IMR-90 (cell line): ENCODE measurements at regions not wholly inside any gene's neighbourhood (a gene's known extent, or its start where the extent isn't known, plus 50 kb on each side); places are given as distances from the start of the nearest gene placed in this dataset.

Experiments
- ATAC-seq: fragments of 200-7000 bp; cut with Tn5 transposase; 2 replicates; pipeline ENCODE4 v1.9.1; 2020; ENCODE audit warnings: low read depth, mild to moderate bottlenecking, moderate library complexity
- BruUV-seq: library from RNA; stranded (reverse); fragments of 400-500 nt; replicated peaks from 2 replicates; lab custom pipeline; 2021; lab: Mats Ljungman, UMichigan
- CTCF ChIA-PET: fragments of 300-600 bp; formaldehyde crosslinking; extraction: SDS; loops from one replicate; lab custom pipeline; 2021; ENCODE audit warnings: antibody characterized with exemption; lab: Yijun Ruan, JAX
- POLR2A ChIA-PET: fragments of 300-600 bp; sonication (Branson Sonifier 250); formaldehyde crosslinking; loops from one replicate; lab custom pipeline; 2022; ENCODE audit warnings: antibody characterized with exemption; ENCODE audit not compliant: unreplicated experiment; lab: Charles Lee
- DNase-seq: peaks from one replicate; pipeline ENCODE4 v3.0.0; 2013
- H2AFZ ChIP-seq: replicated peaks from 2 replicates; pipeline ENCODE3; 2013; ENCODE audit warnings: low read length, mild to moderate bottlenecking; ENCODE audit not compliant: poor library complexity
- H2AK5ac ChIP-seq: 2 replicates; pipeline ENCODE4 v1.6.1; 2013; ENCODE audit warnings: low read depth, low read length, inconsistent platforms
- H2AK9ac ChIP-seq: replicated peaks from 2 replicates; pipeline ENCODE3; 2013; ENCODE audit warnings: mild to moderate bottlenecking, low read depth, low read length, moderate library complexity; ENCODE audit not compliant: poor library complexity
- H2BK120ac ChIP-seq: 2 replicates; pipeline ENCODE4 v1.6.1; 2013; ENCODE audit warnings: low read depth, low read length, inconsistent platforms
- H2BK15ac ChIP-seq: 3 replicates; pipeline ENCODE4 v1.6.1; 2013; ENCODE audit warnings: low read depth, low read length, inconsistent platforms
- H2BK20ac ChIP-seq: 2 replicates; pipeline ENCODE4 v1.6.1; 2013; ENCODE audit warnings: low read depth, mild to moderate bottlenecking, inconsistent platforms, low read length, moderate library complexity
- H2BK5ac ChIP-seq: 2 replicates; pipeline ENCODE4 v1.6.1; 2013; ENCODE audit warnings: mild to moderate bottlenecking, low read depth, low read length, inconsistent platforms; ENCODE audit not compliant: poor library complexity, severe bottlenecking
- H3K14ac ChIP-seq: replicated peaks from 2 replicates; pipeline ENCODE4 v1.6.1; 2013; ENCODE audit warnings: low read depth, low read length, inconsistent platforms
- H3K18ac ChIP-seq: 2 replicates; pipeline ENCODE4 v1.6.1; 2013; ENCODE audit warnings: low read depth, low read length, control low read depth
- H3K23ac ChIP-seq: 2 replicates; pipeline ENCODE4 v1.6.1; 2013; ENCODE audit warnings: low read depth, low read length, inconsistent platforms
- H3K27ac ChIP-seq: 2 replicates; pipeline ENCODE4 v1.5.1; 2013; ENCODE audit warnings: mild to moderate bottlenecking, control low read depth, low read length; ENCODE audit not compliant: insufficient read depth
- H3K27me3 ChIP-seq: 2 replicates; pipeline ENCODE4 v1.6.1; 2013; ENCODE audit warnings: low read length; ENCODE audit not compliant: control insufficient read depth, insufficient read depth
- H3K36me3 ChIP-seq: 2 replicates; pipeline ENCODE4 v1.6.1; 2013; ENCODE audit warnings: low read length, mixed read lengths; ENCODE audit not compliant: control insufficient read depth, insufficient read depth
- H3K4ac ChIP-seq: 2 replicates; pipeline ENCODE4 v1.6.1; 2013; ENCODE audit warnings: low read depth, low read length, inconsistent platforms
- H3K4me1 ChIP-seq: 2 replicates; pipeline ENCODE4 v1.6.1; 2013; ENCODE audit warnings: low read length, mixed read lengths; ENCODE audit not compliant: control insufficient read depth, insufficient read depth
- H3K4me2 ChIP-seq: 2 replicates; pipeline ENCODE4 v1.6.1; 2013; ENCODE audit warnings: low read depth, mild to moderate bottlenecking, control low read depth, low read length, moderate library complexity
- H3K4me3 ChIP-seq: 2 replicates; pipeline ENCODE4 v1.5.1; 2013; ENCODE audit warnings: low read depth, mild to moderate bottlenecking, control low read depth, low read length, moderate library complexity; ENCODE audit not compliant: insufficient read depth
- H3K56ac ChIP-seq: 2 replicates; pipeline ENCODE4 v1.6.1; 2013; ENCODE audit warnings: low read length, inconsistent platforms; ENCODE audit not compliant: insufficient read depth; ENCODE audit errors: extremely low read depth
- H3K79me1 ChIP-seq, 2 experiments: 2 replicates each; pipeline ENCODE4 v1.6.1; 2013; ENCODE audit warnings: low read length in 2 of 2, inconsistent platforms in 1 of 2, low read depth in 1 of 2
- H3K9ac ChIP-seq: 2 replicates; pipeline ENCODE4 v1.6.1; 2013; ENCODE audit warnings: low read depth, low read length, control low read depth
- H3K9me1 ChIP-seq: 2 replicates; pipeline ENCODE4 v1.6.1; 2013; ENCODE audit warnings: low read length, inconsistent platforms; ENCODE audit not compliant: insufficient read depth
- H3K9me3 ChIP-seq: 2 replicates; pipeline ENCODE4 v1.6.1; 2013; ENCODE audit warnings: low read length; ENCODE audit not compliant: control insufficient read depth, insufficient read depth
- H4K20me1 ChIP-seq: 2 replicates; pipeline ENCODE4 v1.6.1; 2013; ENCODE audit warnings: low read length, inconsistent platforms; ENCODE audit not compliant: insufficient read depth
- H4K5ac ChIP-seq: 2 replicates; pipeline ENCODE4 v1.6.1; 2013; ENCODE audit warnings: mild to moderate bottlenecking, low read depth, low read length, control low read depth
- H4K8ac ChIP-seq, 2 experiments: 2 replicates each; pipeline ENCODE4 v1.6.1; 2013; ENCODE audit warnings: low read depth in 2 of 2, low read length in 2 of 2, control low read depth in 1 of 2, inconsistent platforms in 1 of 2
- H4K91ac ChIP-seq: 2 replicates; pipeline ENCODE4 v1.6.1; 2013; ENCODE audit warnings: low read depth, low read length, inconsistent platforms; ENCODE audit not compliant: insufficient read depth
- BHLHE40 ChIP-seq: fragments of 150-350 bp; IDR thresholded peaks from 2 replicates; pipeline ENCODE4 v1.6.1; 2016; ENCODE audit warnings: mild to moderate bottlenecking, low read depth, low read length
- CEBPB ChIP-seq: IDR thresholded peaks from 2 replicates; pipeline ENCODE4 v1.6.1; 2012; ENCODE audit warnings: low read depth, low read length, improper control_type of control experiment
- CHD1 ChIP-seq: IDR thresholded peaks from 2 replicates; pipeline ENCODE4 v1.6.1; 2012; ENCODE audit warnings: low read depth, low read length, improper control_type of control experiment
- CTCF ChIP-seq: conservative IDR thresholded peaks from 2 replicates; pipeline ENCODE4 v1.5.1; 2012; ENCODE audit warnings: mild to moderate bottlenecking, low read depth, low read length, improper control_type of control experiment
- ELK1 ChIP-seq: fragments of 150-350 bp; IDR thresholded peaks from 2 replicates; pipeline ENCODE4 v1.6.1; 2016; ENCODE audit warnings: low read depth, mild to moderate bottlenecking, low read length, moderate library complexity, borderline replicate concordance
- FOS ChIP-seq: fragments of 150-350 bp; IDR thresholded peaks from 2 replicates; pipeline ENCODE4 v1.6.1; 2016; ENCODE audit warnings: low read depth, low read length
- MAFK ChIP-seq: IDR thresholded peaks from 2 replicates; pipeline ENCODE4 v1.6.1; 2012; ENCODE audit warnings: low read depth, low read length, improper control_type of control experiment
- MAZ ChIP-seq: IDR thresholded peaks from 2 replicates; pipeline ENCODE4 v1.6.1; 2012; ENCODE audit warnings: low read depth, mild to moderate bottlenecking, low read length, improper control_type of control experiment, moderate library complexity, borderline replicate concordance
- MXI1 ChIP-seq: IDR thresholded peaks from 2 replicates; pipeline ENCODE4 v1.6.1; 2012; ENCODE audit warnings: low read depth, mild to moderate bottlenecking, low read length, moderate library complexity, borderline replicate concordance
- NFE2L2 ChIP-seq: fragments of 150-350 bp; IDR thresholded peaks from 2 replicates; pipeline ENCODE4 v1.6.1; 2016; ENCODE audit warnings: low read depth, mild to moderate bottlenecking, low read length
- POLR2A ChIP-seq: IDR thresholded peaks from 2 replicates; pipeline ENCODE4 v1.6.1; 2012; ENCODE audit warnings: mild to moderate bottlenecking, low read depth, low read length
- RAD21 ChIP-seq: IDR thresholded peaks from 2 replicates; pipeline ENCODE4 v1.6.1; 2012; ENCODE audit warnings: low read length, improper control_type of control experiment
- RCOR1 ChIP-seq: IDR thresholded peaks from 2 replicates; pipeline ENCODE4 v1.6.1; 2012; ENCODE audit warnings: mild to moderate bottlenecking, low read length, improper control_type of control experiment; ENCODE audit not compliant: insufficient replicate concordance
- RFX5 ChIP-seq: IDR thresholded peaks from 2 replicates; pipeline ENCODE4 v1.8.0; 2012; ENCODE audit warnings: low read depth, mild to moderate bottlenecking, low read length, moderate library complexity
- SMC3 ChIP-seq: fragments of 150-350 bp; IDR thresholded peaks from 2 replicates; pipeline ENCODE4 v1.6.1; 2016; ENCODE audit warnings: low read depth, mild to moderate bottlenecking, antibody characterized with exemption, low read length, moderate library complexity
- USF2 ChIP-seq: fragments of 150-350 bp; IDR thresholded peaks from 2 replicates; pipeline ENCODE4 v1.6.1; 2017; ENCODE audit warnings: mild to moderate bottlenecking, antibody characterized with exemption, low read length, low read depth
- WGBS, 2 experiments: methylation state at CpG; one replicate each; pipeline versions ENCODE4 v1.1.5 to v1.1.7; 2013; ENCODE audit warnings: missing lambda C conversion rate in 2 of 2; ENCODE audit not compliant: insufficient read length in 1 of 2; ENCODE audit errors: extremely low coverage in 2 of 2; 5-methylcytosine and 5-hydroxymethylcytosine counted together
- dilution Hi-C: fragments of 300-500 bp; cut with HindIII; formaldehyde crosslinking; loops from one replicate; pipeline ENCODE4 v1.14.3; 2018; ENCODE audit warnings: low sequenced_read_pairs; ENCODE audit not compliant: unreplicated experiment
- in situ Hi-C: fragments of 300-500 bp; cut with MboI; formaldehyde crosslinking; loops from 3 replicates; pipeline ENCODE4 v1.14.3; 2019; ENCODE audit warnings: low sequenced_read_pairs, inconsistent platforms, mixed read lengths
- intact Hi-C: fragments of 100-400 bp; cut with micrococcal nuclease; formaldehyde crosslinking; loops from 2 replicates; pipeline ENCODE4 v1.10.0; 2022

- no peak for TF ChIP-seq SMC3
- no peak for TF ChIP-seq MAFK
- no peak for TF ChIP-seq FOS
- TF ChIP-seq ELK1: no peak
- TF ChIP-seq CHD1: no peak
- no peak for TF ChIP-seq RAD21
- no peak for TF ChIP-seq NFE2L2
- TF ChIP-seq CTCF: no peak
- TF ChIP-seq MXI1: no peak
- no peak for TF ChIP-seq POLR2A
- no peak for TF ChIP-seq BHLHE40
- TF ChIP-seq RCOR1: no peak
- TF ChIP-seq MAZ: no peak
- no peak for TF ChIP-seq RFX5
- TF ChIP-seq CEBPB: no peak
- no peak for TF ChIP-seq USF2
- BruUV-seq: no TSS peak
- no peaks in the 10 kb centered on the region for H3K36me3 ChIP-seq
- H3K23ac ChIP-seq: no peak overlapping the region
- peaks cover 2% of the 10 kb centered on the region; the same call in 1 of the 2 replicates for H3K4me1 ChIP-seq
- no peak overlapping the region for H2BK20ac ChIP-seq
- no peak overlapping the region for H4K8ac ChIP-seq
- no peak overlapping the region for H4K91ac ChIP-seq
- in situ Hi-C loops: no loop called here
- no peak overlapping the region for H3K14ac ChIP-seq
- DNase-seq: no peak
- H2BK5ac ChIP-seq: no peak overlapping the region
- no peak overlapping the region for H2BK15ac ChIP-seq
- intact Hi-C loops: no loop called here
- H3K9me1 ChIP-seq: no peaks in the 10 kb centered on the region
- no CpG with 5 or more reads among the region's 7 CpGs for WGBS, 2 experiments
- H3K9ac ChIP-seq: no peak overlapping the region
- H4K20me1 ChIP-seq: no peaks in the 10 kb centered on the region
- no peaks in the 10 kb centered on the region for H3K79me1 ChIP-seq
- ChIA-PET CTCF (no interaction called here), POLR2A (no interaction called here)
- H2BK120ac ChIP-seq: no peak overlapping the region
- no peak overlapping the region for H3K56ac ChIP-seq
- no peak overlapping the region for H3K4me2 ChIP-seq
- no peak overlapping the region for H3K4me3 ChIP-seq
- dilution Hi-C loops: no loop called here
- H2AK9ac ChIP-seq: no peak overlapping the region
- H4K5ac ChIP-seq: no peak overlapping the region
- H3K4ac ChIP-seq: no peak overlapping the region
- H2AK5ac ChIP-seq: no peak overlapping the region
- peaks cover 27% of the 10 kb centered on the region for H3K9me3 ChIP-seq
- H3K27me3 ChIP-seq: peaks cover 54% of the 10 kb centered on the region
- no peak overlapping the region for H3K18ac ChIP-seq
- H2AFZ ChIP-seq: no peak overlapping the region
- H3K27ac ChIP-seq: no peak overlapping the region
- no peak for ATAC-seq
Measured at GRCh38 chr16:86026916-86027315, 128.0 kb downstream of the IRF8 start.
